ENCODE measurements at regions not wholly inside any gene's neighbourhood (a gene's known extent, or its start where the extent isn't known, plus 50 kb on each side); places are given as distances from the start of the nearest gene placed in this dataset.

- no peak for DNase-seq (ENCODE audit: low read depth, low spot score)
- no peak overlapping the region for H3K27ac ChIP-seq (ENCODE audit: low read depth, low read length)
- ChIA-PET POLR2A (no interaction called here), CTCF (no interaction called here)
- TF ChIP-seq CTCF (IDR thresholded peaks at IDR 0.05; ENCODE audit: low read depth, low read length) = no peak
- no peak overlapping the region for H3K4me3 ChIP-seq (ENCODE audit: low read depth, low read length)
- H3K27me3 ChIP-seq (ENCODE audit: control insufficient read depth, insufficient read depth, low read length) = peaks cover 23% of the 10 kb centered on the region
- H3K9me3 ChIP-seq (ENCODE audit: control insufficient read depth, insufficient read depth, low read length) = peaks cover 3% of the 10 kb centered on the region
These were observed 180.2 kb downstream of the ANAPC1 start for GRCh38 chr2:111703759-111704158.

GRCh38 chr2:111704246-111704645 lies 179.7 kb downstream of the ANAPC1 start:
- H3K27ac ChIP-seq (ENCODE audit: low read depth, low read length) = no peak overlapping the region
- no peak overlapping the region for H3K4me3 ChIP-seq (ENCODE audit: low read depth, low read length)
- peak; percentile 23 for DNase-seq (ENCODE audit: low read depth, low spot score)
- peaks cover 3% of the 10 kb centered on the region for H3K9me3 ChIP-seq (ENCODE audit: control insufficient read depth, insufficient read depth, low read length)
- ChIA-PET POLR2A (no interaction called here), CTCF (no interaction called here)
- H3K27me3 ChIP-seq (ENCODE audit: control insufficient read depth, insufficient read depth, low read length) = peaks cover 24% of the 10 kb centered on the region
- no peak for TF ChIP-seq CTCF (IDR thresholded peaks at IDR 0.05; ENCODE audit: low read depth, low read length)

GRCh38 chr2:111705239-111705638 lies 178.8 kb downstream of the ANAPC1 start:
- Histone ChIP-seq H3K27ac (ENCODE audit: low read depth, low read length) (peak overlapping the region; percentile 22), H3K27me3 (ENCODE audit: control insufficient read depth, insufficient read depth, low read length) (peaks cover 26% of the 10 kb centered on the region), H3K4me3 (ENCODE audit: low read depth, low read length) (no peak overlapping the region), H3K9me3 (ENCODE audit: control insufficient read depth, insufficient read depth, low read length) (peaks cover 3% of the 10 kb centered on the region)
- ChIA-PET POLR2A (no interaction called here), CTCF (no interaction called here)
- no peak for DNase-seq (ENCODE audit: low read depth, low spot score)
- no peak for TF ChIP-seq CTCF (IDR thresholded peaks at IDR 0.05; ENCODE audit: low read depth, low read length)

GRCh38 chr2:111705711-111706336 lies 178.2 kb downstream of the ANAPC1 start:
- Histone ChIP-seq H3K27ac (ENCODE audit: low read depth, low read length) (peak overlapping the region; percentile 61), H3K9me3 (ENCODE audit: control insufficient read depth, insufficient read depth, low read length) (peaks cover 3% of the 10 kb centered on the region), H3K27me3 (ENCODE audit: control insufficient read depth, insufficient read depth, low read length) (peaks cover 30% of the 10 kb centered on the region), H3K4me3 (ENCODE audit: low read depth, low read length) (no peak overlapping the region)
- DNase-seq (ENCODE audit: low read depth, low spot score) = peak; percentile 88
- ChIA-PET POLR2A (no interaction called here), CTCF (no interaction called here)
- TF ChIP-seq CTCF (IDR thresholded peaks at IDR 0.05; ENCODE audit: low read depth, low read length) = no peak

- CTCF ChIA-PET = no interaction called here
- Histone ChIP-seq H3K27ac (ENCODE audit: low read depth, low read length) (peak overlapping the region; percentile 61), H3K9me3 (ENCODE audit: control insufficient read depth, insufficient read depth, low read length) (no peaks in the 10 kb centered on the region), H3K27me3 (ENCODE audit: control insufficient read depth, insufficient read depth, low read length) (peaks cover 30% of the 10 kb centered on the region), H3K4me3 (ENCODE audit: low read depth, low read length) (no peak overlapping the region)
- DNase-seq (ENCODE audit: low read depth, low spot score) = no peak
- no peak for TF ChIP-seq CTCF (IDR thresholded peaks at IDR 0.05; ENCODE audit: low read depth, low read length)
- POLR2A ChIA-PET = no interaction called here
These were observed 177.5 kb downstream of the ANAPC1 start for GRCh38 chr2:111706481-111707001.
